ENCODE measurements at regions not wholly inside any gene's neighbourhood (a gene's known extent, or its start where the extent isn't known, plus 50 kb on each side); places are given as distances from the start of the nearest gene placed in this dataset.

- no peaks in the 10 kb centered on the region for H3K4me1 ChIP-seq
- no peak overlapping the region for H3K4me3 ChIP-seq
- DNase-seq, result no peak
- H3K36me3 ChIP-seq, result no peaks in the 10 kb centered on the region
- intact Hi-C loops (cut with DNase I), result no loop called here
- TF ChIP-seq, protein P1, sequence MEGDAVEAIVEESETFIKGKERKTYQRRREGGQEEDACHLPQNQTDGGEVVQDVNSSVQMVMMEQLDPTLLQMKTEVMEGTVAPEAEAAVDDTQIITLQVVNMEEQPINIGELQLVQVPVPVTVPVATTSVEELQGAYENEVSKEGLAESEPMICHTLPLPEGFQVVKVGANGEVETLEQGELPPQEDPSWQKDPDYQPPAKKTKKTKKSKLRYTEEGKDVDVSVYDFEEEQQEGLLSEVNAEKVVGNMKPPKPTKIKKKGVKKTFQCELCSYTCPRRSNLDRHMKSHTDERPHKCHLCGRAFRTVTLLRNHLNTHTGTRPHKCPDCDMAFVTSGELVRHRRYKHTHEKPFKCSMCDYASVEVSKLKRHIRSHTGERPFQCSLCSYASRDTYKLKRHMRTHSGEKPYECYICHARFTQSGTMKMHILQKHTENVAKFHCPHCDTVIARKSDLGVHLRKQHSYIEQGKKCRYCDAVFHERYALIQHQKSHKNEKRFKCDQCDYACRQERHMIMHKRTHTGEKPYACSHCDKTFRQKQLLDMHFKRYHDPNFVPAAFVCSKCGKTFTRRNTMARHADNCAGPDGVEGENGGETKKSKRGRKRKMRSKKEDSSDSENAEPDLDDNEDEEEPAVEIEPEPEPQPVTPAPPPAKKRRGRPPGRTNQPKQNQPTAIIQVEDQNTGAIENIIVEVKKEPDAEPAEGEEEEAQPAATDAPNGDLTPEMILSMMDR (IDR thresholded peaks at IDR 0.05), result no peak
- no peaks in the 10 kb centered on the region for H3K27me3 ChIP-seq
- H3K27ac ChIP-seq, result no peak overlapping the region
- H3K9ac ChIP-seq (ENCODE audit: low read depth in 2 of 2, low read length in 2 of 2), result no peak overlapping the region
- no peaks in the 10 kb centered on the region for H3K9me3 ChIP-seq
These were observed 692.2 kb upstream of the KLHL29 start for GRCh38 chr2:22692746-22693145.

DNA sequence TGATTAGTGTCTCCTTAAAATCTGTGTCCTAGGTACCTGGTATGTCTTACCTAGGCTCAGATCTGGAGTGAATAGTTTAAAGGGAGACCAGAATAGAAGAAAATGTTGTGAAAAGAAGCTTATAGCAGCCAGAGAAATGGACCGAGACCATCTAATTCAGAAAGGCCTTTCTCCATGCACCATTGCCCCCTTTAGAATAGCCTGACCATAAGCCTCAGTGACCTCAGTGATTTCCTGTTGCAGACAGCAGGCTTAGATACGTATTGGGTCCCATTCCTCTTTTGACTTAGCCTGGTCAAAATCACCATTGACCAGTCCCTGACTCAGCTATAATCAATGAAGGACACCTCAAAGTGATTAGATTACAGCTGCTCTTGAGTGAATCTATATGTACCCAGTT, 690.7 kb upstream of the KLHL29 start:
- DNase-seq, result no peak
- Histone ChIP-seq H3K36me3 (no peaks in the 10 kb centered on the region), H3K4me3 (no peak overlapping the region), H3K27ac (no peak overlapping the region), H3K9ac (ENCODE audit: low read depth in 2 of 2, low read length in 2 of 2) (no peak overlapping the region), H3K4me1 (no peaks in the 10 kb centered on the region), H3K9me3 (no peaks in the 10 kb centered on the region), H3K27me3 (no peaks in the 10 kb centered on the region)
- TF ChIP-seq, protein P1 (IDR thresholded peaks at IDR 0.05), result no peak
- intact Hi-C loops (cut with DNase I), result no loop called here

DNA sequence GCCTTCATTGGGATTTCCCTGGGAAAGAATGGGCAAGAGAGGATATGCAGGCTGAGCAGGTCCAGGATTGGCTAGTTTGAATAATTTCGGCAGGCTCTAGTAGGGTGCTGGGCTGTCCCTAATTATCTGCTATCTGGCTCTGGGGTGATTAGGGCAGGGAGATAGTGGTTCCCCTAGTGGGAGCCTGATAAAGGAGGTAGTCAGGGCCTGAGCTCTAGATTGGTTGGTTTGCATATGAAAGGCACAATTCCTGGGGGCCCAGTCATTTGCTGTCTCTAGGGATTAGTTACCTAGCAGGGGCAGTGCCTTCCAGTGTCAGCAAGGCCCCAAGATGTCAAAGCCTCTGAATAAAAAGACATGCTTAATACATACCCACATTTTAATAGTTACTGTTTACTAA, 690.1 kb upstream of the KLHL29 start:
- TF ChIP-seq, protein P1 (IDR thresholded peaks at IDR 0.05), result no peak
- H3K27ac ChIP-seq, result no peak overlapping the region
- H3K9me3 ChIP-seq, result no peaks in the 10 kb centered on the region
- no peaks in the 10 kb centered on the region for H3K4me1 ChIP-seq
- DNase-seq, result no peak
- no peak overlapping the region for H3K9ac ChIP-seq (ENCODE audit: low read depth in 2 of 2, low read length in 2 of 2)
- intact Hi-C loops (cut with DNase I), result no loop called here
- H3K4me3 ChIP-seq, result no peak overlapping the region
- H3K27me3 ChIP-seq, result no peaks in the 10 kb centered on the region
- no peaks in the 10 kb centered on the region for H3K36me3 ChIP-seq

GRCh38 chr2:22697054-22697788, 687.8 kb upstream of the KLHL29 start:
- Histone ChIP-seq H3K36me3 (no peaks in the 10 kb centered on the region), H3K4me1 (no peaks in the 10 kb centered on the region), H3K9me3 (no peaks in the 10 kb centered on the region), H3K9ac (ENCODE audit: low read depth in 2 of 2, low read length in 2 of 2) (no peak overlapping the region), H3K27me3 (no peaks in the 10 kb centered on the region), H3K27ac (no peak overlapping the region), H3K4me3 (no peak overlapping the region)
- TF ChIP-seq, protein P1 (IDR thresholded peaks at IDR 0.05), result no peak
- intact Hi-C loops (cut with DNase I), result no loop called here
- DNase-seq, result no peak

DNA sequence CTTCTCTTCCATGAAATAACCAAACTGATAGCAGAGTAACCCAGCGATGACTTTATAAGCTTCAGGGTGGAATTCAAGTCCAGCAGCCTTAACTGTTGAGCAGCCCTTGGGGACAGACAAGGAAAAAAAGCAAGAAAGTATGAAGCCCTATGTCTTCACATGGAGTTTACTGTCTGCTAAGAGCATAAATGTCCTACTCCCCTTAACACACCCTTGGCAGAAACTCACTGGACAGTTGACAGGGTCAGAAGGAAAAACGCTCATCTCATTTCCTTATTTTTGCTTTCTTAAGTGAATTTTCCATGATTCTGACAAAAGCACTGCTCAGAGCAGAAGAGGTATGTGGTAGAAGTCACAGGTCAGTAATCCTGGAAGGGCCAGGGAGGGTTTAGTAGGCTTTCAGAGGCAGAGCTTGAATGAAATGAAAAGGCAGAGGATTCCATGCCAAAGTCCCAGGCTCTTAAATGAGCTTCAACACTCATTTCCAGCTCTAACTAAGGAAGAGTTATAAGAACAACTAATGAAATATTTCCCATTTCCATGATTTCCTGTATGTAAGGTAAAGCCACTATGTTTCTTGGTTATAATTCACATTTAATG, 683.3 kb upstream of the KLHL29 start:
- TF ChIP-seq, protein P1 (IDR thresholded peaks at IDR 0.05), result no peak
- no peak for DNase-seq
- H3K27ac ChIP-seq, result no peak overlapping the region
- no peak overlapping the region for H3K4me3 ChIP-seq
- H3K9ac ChIP-seq (ENCODE audit: low read depth in 2 of 2, low read length in 2 of 2), result no peak overlapping the region
- no peaks in the 10 kb centered on the region for H3K36me3 ChIP-seq
- intact Hi-C loops (cut with DNase I), result no loop called here
- H3K4me1 ChIP-seq, result no peaks in the 10 kb centered on the region
- no peaks in the 10 kb centered on the region for H3K9me3 ChIP-seq
- H3K27me3 ChIP-seq, result no peaks in the 10 kb centered on the region

Measured in colonic mucosa (tissue), 4 donors.